ENCODE measurements at regions not wholly inside any gene's neighbourhood (a gene's known extent, or its start where the extent isn't known, plus 50 kb on each side); places are given as distances from the start of the nearest gene placed in this dataset.
"Not testable (repeated sequence)": the region's sequence is repeated elsewhere in the genome, so short reads cannot be mapped to it uniquely, and the experiment has no call there.

DNA sequence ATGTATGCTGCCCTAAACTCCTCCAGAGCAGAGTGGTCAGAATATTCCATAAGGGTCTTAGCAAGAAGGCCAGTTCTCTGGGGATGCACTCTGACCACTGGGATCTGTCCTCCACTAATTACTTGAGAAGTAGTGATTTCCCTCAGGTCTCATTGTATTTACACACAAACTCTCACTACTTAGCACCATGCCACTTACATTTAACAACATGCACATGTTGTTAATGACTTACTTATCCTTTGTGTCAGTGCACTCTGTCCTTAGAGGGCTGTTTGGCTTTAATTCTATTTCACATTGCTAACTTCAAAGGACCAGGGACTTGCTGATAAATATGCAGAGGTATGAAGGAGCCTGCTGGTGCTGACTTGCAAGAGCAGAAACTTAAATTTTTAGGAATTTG is 1415.5 kb upstream of the ACVR2A start:
- no peak for DNase-seq

DNA sequence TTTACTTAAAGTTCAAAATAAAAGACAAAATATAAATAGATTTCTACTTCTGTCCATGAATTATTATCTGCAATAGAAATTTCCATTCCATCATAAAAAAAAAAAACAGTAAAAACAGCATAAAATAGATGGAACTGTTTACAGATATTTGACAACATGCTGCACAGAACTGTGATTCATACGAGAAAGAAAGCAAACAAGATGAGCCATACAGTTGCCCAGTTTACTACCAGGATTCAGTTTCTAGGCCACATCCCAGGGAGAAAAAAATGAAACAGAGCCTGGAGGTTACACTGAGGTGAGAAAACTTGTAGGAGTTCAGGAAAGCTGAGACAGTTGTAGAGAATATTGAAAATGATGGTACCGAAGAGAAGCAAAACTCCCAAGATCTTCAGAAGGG is 1426.9 kb upstream of the ACVR2A start:
- no peak for DNase-seq

DNA sequence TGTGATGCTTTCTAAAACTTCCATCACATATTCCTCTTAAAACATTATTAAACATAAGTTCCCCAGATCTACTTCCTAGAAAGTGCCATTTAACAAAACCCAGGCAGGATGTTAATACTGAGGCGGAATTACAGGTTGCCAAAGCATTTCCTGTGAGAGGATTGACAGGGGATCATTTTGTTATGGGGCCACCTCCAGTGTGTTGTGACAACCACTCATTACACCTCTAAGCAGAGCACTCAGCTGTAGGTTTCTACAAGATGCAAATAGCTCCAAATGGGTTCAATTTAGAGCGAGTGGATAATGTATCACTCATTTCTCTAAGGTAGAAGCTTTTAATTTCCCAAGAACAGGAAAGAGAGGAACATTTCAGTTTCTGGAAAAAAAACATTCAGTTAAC is 1429.5 kb upstream of the ACVR2A start:
- no peak for DNase-seq

DNA sequence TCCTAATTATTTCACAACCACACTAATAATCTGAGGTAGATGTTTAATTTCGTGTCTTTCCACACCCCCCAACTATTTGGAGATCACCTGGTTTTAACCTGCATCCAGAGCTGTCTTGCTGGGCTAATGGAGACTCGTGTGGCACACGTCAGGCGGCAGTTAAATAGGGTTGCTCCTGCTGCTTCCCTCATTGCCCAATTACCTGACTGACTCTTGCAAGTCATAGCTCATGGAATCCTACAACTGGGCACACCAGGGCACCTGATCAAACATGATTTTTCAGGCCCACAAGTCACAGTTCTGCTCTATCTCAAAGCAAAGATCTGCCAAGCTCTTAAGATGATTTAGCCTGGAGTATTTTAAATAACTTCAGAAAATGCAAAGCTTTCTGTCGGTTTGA is 1430.4 kb upstream of the ACVR2A start:
- no peak for DNase-seq

GRCh38 chr2:146413086-146413610 is 1431.7 kb upstream of the ACVR2A start:
- DNase-seq = no peak

DNA sequence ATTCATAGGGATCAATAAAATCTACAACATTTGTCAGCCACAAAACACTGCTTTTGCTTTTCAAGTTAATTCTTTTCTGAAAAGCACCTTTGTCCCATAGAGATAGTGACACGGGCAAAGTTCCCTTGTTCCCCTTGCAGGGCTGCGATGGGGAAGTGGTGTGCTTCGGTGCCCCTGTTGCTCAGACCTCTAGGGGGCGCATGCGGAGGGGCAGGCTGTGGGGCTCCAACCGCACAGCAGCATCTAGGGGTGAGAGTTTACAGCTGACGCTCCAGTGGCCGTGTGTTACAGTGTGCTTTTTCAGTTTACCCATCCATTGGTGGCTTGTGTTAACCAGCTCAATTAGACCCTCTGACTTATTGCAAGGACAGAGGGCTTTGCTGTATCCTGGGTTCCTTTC is 1432.2 kb upstream of the ACVR2A start:
- DNase-seq = no peak

DNA sequence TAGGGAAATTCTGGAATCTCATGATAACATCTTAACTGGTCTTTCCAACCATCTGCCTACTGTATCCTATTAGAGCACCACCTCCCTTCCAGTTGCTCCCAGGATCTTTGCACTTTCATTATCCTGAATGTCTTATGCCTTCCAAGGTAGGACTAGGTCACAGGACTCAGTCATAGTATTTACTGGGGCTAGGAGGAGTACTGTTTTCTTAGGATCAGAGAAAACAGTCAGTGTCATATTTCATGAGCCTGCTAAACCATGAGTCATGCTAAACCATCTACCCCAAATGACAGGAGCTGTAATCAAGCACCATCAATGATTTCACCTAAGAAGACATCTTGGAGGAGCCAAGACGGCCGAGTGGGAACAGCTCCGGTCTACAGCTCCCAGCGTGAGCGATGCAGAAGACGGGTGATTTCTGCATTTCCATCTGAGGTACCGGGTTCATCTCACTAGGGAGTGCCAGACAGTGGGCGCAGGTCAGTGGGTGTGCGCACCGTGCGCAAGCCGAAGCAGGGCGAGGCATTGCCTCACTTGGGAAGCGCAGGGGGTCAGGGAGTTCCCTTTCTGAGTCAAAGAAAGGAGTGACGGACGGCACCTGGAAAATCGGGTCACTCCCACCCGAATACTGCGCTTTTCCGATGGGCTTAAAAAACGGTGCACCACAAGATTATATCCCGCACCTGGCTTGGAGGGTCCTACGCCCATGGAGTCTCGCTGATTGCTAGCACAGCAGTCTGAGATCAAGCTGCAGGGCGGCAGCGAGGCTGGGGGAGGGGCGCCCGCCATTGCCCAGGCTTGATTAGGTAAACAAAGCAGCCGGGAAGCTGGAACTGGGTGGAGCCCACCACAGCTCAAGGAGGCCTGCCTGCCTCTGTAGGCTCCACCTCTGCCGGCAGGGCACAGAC is 1439.2 kb upstream of the ACVR2A start:
- DNase-seq = not testable (repeated sequence)

GRCh38 chr2:146403546-146404160 is 1441.2 kb upstream of the ACVR2A start:
- DNase-seq = not testable (repeated sequence)

GRCh38 chr2:146392631-146393030 is 1452.2 kb upstream of the ACVR2A start:
- no peak for DNase-seq

GRCh38 chr2:146392186-146392585 is 1452.6 kb upstream of the ACVR2A start:
- peak; percentile 26 for DNase-seq

GRCh38 chr2:146388757-146389156 is 1456.1 kb upstream of the ACVR2A start:
- DNase-seq = no peak

DNA sequence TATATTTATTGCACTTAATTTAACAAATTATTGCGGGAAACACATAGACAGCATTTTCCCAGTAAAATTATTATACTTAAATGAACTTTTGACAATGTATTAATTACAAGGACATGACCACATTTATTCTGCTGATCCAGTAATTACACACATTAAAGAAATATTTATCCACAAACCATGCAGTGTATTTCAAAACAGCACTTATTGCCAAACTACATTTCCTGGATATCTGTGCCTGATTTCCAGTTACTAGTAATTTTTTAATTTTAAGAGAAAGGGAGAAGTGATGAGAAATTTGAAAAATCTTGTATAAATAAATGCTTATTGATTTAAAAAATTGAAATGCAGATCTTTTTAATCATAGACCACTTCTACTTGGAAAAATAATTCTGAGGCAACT is 1458.7 kb upstream of the ACVR2A start:
- no peak for DNase-seq

DNA sequence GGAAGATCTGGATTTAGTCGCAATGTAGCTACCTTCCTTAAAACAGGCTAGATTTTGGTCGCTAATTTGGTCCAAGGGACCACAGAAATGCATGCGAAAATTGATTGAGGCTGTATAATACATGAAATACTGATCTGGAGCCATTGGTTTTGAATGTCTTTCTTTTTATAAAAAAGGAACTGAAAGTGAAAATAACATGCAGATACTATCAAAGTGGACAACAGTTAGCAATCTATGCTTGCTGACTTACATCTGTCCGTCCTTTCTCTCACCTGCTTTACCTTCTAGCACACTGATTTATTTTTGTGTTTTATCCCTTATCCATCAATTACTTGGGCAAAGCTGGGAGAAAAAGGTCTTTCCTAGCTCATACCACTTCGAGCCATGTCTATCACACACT is 1459.8 kb upstream of the ACVR2A start:
- peak; percentile 9 for DNase-seq

DNA sequence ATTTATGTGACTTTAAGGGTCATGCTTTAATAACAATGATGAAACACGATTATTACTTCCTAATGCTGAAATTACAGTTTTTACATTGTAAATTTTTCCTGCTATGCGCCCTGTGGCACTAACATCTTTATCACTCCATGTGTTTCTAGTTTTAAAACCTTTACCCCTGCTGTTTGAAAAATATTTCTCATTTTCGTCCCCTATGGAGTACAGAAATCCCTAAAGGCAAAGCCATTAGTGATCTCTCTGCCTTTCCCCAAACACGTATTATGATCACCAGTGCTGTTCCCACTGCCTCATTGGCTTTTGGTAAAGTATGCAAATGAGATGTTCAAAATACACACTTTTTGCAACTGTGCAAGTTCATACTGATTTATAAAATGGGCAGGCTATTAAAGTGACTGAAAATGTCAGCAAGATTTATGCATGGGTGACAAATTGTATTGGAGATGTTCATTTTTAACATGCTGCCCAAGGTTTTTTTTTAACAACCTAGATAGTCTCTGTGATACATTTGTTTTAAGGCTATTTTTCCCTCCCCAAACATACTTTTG is 1468.2 kb upstream of the ACVR2A start:
- DNase-seq = no peak

- no peak for DNase-seq
These were observed 1470.3 kb upstream of the ACVR2A start for GRCh38 chr2:146374505-146374904.

DNA sequence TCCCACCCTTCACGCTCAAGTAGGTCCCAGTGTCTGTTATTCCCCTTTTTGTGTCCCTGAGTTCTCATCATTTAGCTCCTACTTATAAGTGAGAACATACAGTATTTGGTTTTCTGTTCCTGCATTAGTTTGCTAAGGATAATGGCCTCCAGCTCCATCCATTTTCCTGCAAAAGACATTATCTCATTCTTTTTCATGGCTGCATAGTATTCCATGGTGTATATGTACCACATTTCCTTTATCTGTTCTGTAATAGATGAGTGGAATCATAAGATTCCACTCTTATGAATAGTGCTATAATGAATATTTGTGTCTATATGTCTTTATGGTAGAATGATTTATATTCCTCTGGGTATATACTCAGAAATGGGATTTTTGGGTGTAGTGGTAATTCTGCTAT is 1473.5 kb upstream of the ACVR2A start:
- DNase-seq = not testable (repeated sequence)

GRCh38 chr2:146370826-146371225 is 1474.0 kb upstream of the ACVR2A start:
- no peak for DNase-seq

DNA sequence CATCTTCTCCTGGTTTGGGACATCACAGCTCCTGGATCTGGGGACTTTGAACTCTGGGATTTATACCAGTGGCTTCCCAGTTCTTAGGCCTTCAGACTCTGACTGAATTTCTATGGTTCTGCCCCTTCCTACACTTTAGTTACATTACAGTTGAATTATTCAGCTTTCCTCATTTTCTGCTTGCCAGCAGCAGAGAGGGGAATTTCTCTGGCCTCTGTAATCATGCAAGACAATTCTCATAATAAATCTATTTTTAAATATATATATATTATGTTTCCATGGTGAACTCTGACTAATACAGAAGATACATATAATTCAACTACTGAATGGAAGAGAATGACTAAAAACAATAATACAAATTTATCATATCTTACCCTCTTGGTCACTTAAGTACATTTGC is 1478.6 kb upstream of the ACVR2A start:
- no peak for DNase-seq

DNA sequence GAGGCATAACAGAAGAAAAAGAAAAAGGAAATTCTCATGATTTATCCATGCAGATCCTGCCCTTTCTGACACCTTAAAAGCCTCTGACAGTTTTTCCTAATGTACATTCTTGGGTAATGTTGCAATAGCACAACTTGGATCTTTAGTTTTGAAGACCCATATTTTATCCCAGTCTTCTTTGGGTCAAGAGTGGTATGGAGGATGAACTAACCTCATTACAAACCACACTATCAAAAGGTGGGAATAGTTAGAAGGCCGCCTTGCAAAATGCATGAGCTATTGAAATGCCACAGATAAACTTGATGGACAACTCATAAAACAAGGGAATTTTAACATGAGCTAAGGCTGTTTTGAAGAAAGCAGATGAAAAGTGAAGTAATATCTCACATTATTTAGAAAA is 1479.8 kb upstream of the ACVR2A start:
- no peak for DNase-seq

- DNase-seq = no peak
These were observed 1481.1 kb upstream of the ACVR2A start for GRCh38 chr2:146363731-146364130.

GRCh38 chr2:146351689-146352088 is 1493.1 kb upstream of the ACVR2A start:
- no peak for DNase-seq

- no peak for DNase-seq
These were observed 1495.5 kb upstream of the ACVR2A start for GRCh38 chr2:146349334-146349733.

- DNase-seq = no peak
These were observed 1519.9 kb upstream of the ACVR2A start for GRCh38 chr2:146324951-146325350.

GRCh38 chr2:146323564-146323963 is 1521.3 kb upstream of the ACVR2A start:
- no peak for DNase-seq
